GM21526 (cell line): ENCODE measurements at regions not wholly inside any gene's neighbourhood (a gene's known extent, or its start where the extent isn't known, plus 50 kb on each side); places are given as distances from the start of the nearest gene placed in this dataset.
"Not testable (repeated sequence)": the region's sequence is repeated elsewhere in the genome, so short reads cannot be mapped to it uniquely, and the experiment has no call there.

ENCODE experiments used
- ATAC-seq: cut with Tn5 transposase; IDR thresholded peaks from one replicate; pipeline ENCODE4 v1.9.1; 2021; ENCODE audit warnings: moderate library complexity; ENCODE audit not compliant: unreplicated experiment, low FRiP score

GRCh38 chr2:38454081-38454480 lies 77.0 kb upstream of the ATL2 start:
- no peak for ATAC-seq

GRCh38 chr2:38451778-38452177 lies 74.7 kb upstream of the ATL2 start:
- ATAC-seq = not testable (repeated sequence)

- no peak for ATAC-seq
These were observed 73.4 kb upstream of the ATL2 start for GRCh38 chr2:38450509-38450908.

- ATAC-seq = no peak
These were observed 71.8 kb upstream of the ATL2 start for GRCh38 chr2:38448692-38449410.

- no peak for ATAC-seq
These were observed 70.0 kb upstream of the ATL2 start for GRCh38 chr2:38446906-38447561.

- no peak for ATAC-seq
These were observed 69.3 kb upstream of the ATL2 start for GRCh38 chr2:38446418-38446817.

- no peak for ATAC-seq
These were observed 67.2 kb upstream of the ATL2 start for GRCh38 chr2:38444247-38444646.

GRCh38 chr2:38442643-38443541 lies 65.8 kb upstream of the ATL2 start:
- ATAC-seq = no peak

- ATAC-seq = no peak
These were observed 64.3 kb upstream of the ATL2 start for GRCh38 chr2:38441346-38441745.

GRCh38 chr2:38440655-38441054 lies 63.6 kb upstream of the ATL2 start:
- ATAC-seq = no peak

- ATAC-seq = no peak
These were observed 62.8 kb upstream of the ATL2 start for GRCh38 chr2:38439863-38440262.

- ATAC-seq = peak; percentile 55
These were observed 62.0 kb upstream of the ATL2 start for GRCh38 chr2:38438883-38439612.

- no peak for ATAC-seq
These were observed 61.2 kb upstream of the ATL2 start for GRCh38 chr2:38438133-38438882.

- ATAC-seq = no peak
These were observed 59.2 kb upstream of the ATL2 start for GRCh38 chr2:38436227-38436664.

GRCh38 chr2:38435775-38436174 lies 58.7 kb upstream of the ATL2 start:
- no peak for ATAC-seq

GRCh38 chr2:38434595-38434994 lies 57.5 kb upstream of the ATL2 start:
- ATAC-seq = no peak

GRCh38 chr2:38433607-38433975 lies 56.5 kb upstream of the ATL2 start:
- ATAC-seq = no peak

- ATAC-seq = no peak
These were observed 55.9 kb upstream of the ATL2 start for GRCh38 chr2:38432820-38433606.

GRCh38 chr2:38430597-38431207 lies 53.6 kb upstream of the ATL2 start:
- no peak for ATAC-seq
